ENCODE measurements at regions not wholly inside any gene's neighbourhood (a gene's known extent, or its start where the extent isn't known, plus 50 kb on each side); places are given as distances from the start of the nearest gene placed in this dataset.

DNA sequence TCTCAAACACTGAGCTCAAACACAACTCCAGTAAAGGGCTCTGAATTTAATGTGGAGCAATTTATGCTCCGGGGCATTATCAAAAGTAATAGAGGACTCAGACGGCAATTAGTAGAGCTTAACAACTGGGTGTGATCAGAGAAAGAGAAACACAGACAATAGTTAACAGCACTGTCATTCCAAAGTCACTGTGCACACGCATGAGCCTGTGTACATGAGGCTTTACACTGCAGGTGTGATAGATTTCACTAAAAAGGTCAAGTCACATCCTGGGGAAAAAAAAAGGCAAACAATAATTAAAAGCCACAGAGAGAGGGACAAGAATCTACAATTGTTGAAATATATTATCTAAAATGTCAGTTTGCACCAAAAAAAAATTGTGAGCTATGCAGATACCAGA lies 956.5 kb downstream of the CDH18 start:
- no peak overlapping the region for H3K4me3 ChIP-seq (ENCODE audit: low read depth, low read length)
- DNase-seq (ENCODE audit: low read depth), result no peak
- no peak for TF ChIP-seq CTCF (IDR thresholded peaks at IDR 0.05; ENCODE audit: low read depth, low read length, missing control alignments)

DNA sequence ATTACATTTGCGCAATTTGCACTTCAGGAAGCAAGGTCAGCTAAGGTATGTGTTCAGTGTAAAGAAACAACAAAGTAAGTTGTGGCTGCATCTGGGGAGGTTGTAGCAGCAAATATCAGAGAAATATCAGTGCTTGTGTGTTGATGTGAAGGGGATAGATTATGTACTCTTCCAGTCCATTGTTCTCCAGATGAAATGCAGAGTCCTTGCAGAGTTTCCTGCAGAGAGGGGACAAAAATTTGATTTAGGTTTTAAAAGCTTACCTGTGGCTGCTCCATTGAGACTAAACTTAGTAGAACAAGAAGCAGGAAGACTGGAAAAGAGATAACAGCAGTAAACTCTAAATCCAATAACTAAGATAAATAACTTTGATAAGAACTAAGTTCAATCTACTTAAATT lies 952.2 kb downstream of the CDH18 start:
- no peak overlapping the region for H3K4me3 ChIP-seq (ENCODE audit: low read depth, low read length)
- TF ChIP-seq CTCF (IDR thresholded peaks at IDR 0.05; ENCODE audit: low read depth, low read length, missing control alignments), result no peak
- DNase-seq (ENCODE audit: low read depth), result no peak

GRCh38 chr5:19042106-19042505 lies 945.9 kb downstream of the CDH18 start:
- TF ChIP-seq CTCF (IDR thresholded peaks at IDR 0.05; ENCODE audit: low read depth, low read length, missing control alignments), result no peak
- no peak overlapping the region for H3K4me3 ChIP-seq (ENCODE audit: low read depth, low read length)
- no peak for DNase-seq (ENCODE audit: low read depth)

DNA sequence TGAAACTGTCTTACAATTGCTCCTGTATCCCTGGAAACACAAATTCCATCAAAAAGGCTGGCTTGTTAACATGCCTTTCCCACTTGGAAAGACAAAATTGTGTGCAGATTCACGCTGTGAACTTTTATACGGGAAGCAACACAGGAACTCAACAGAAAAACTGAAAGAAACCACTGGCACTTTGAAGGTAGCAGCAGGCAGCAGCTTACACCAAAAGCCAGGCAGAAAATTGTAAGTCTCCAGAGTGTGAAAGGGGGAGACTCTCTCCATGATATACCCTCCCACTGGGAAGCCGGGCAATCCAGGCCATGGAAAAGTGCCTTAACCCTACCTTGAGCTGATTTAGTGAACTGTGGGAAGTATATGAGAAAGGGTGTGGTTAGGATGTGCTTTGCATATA lies 943.7 kb downstream of the CDH18 start:
- no peak for TF ChIP-seq CTCF (IDR thresholded peaks at IDR 0.05; ENCODE audit: low read depth, low read length, missing control alignments)
- DNase-seq (ENCODE audit: low read depth), result no peak
- no peak overlapping the region for H3K4me3 ChIP-seq (ENCODE audit: low read depth, low read length)

- TF ChIP-seq CTCF (IDR thresholded peaks at IDR 0.05; ENCODE audit: low read depth, low read length, missing control alignments), result no peak
- DNase-seq (ENCODE audit: low read depth), result no peak
- H3K4me3 ChIP-seq (ENCODE audit: low read depth, low read length), result no peak overlapping the region
Measured at GRCh38 chr5:19044931-19045695, 942.9 kb downstream of the CDH18 start.

GRCh38 chr5:19047277-19047676 lies 940.7 kb downstream of the CDH18 start:
- no peak for DNase-seq (ENCODE audit: low read depth)
- no peak for TF ChIP-seq CTCF (IDR thresholded peaks at IDR 0.05; ENCODE audit: low read depth, low read length, missing control alignments)
- H3K4me3 ChIP-seq (ENCODE audit: low read depth, low read length), result no peak overlapping the region

DNA sequence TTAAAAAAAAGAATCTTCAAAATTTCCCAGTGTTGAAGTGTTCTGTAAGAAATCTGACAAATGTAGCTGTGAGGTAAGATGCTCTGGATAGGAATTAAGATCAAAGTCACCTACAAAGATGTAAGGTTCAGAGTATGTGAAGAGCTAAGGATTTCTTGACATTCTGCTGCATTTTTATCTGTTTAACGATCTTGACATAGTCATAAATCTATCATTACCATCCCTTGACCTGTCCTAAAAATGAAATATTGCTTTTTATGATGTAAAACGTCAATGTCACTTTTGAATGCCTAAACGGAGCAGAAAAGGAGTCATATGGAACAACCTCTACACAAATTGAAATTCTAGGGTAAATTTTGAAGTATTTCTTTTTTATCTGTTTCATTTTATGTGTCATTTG lies 939.3 kb downstream of the CDH18 start:
- DNase-seq (ENCODE audit: low read depth), result no peak
- no peak overlapping the region for H3K4me3 ChIP-seq (ENCODE audit: low read depth, low read length)
- TF ChIP-seq CTCF (IDR thresholded peaks at IDR 0.05; ENCODE audit: low read depth, low read length, missing control alignments), result no peak

All from GM12864 (cell line).